HG03060 (cell line): ENCODE measurements at regions not wholly inside any gene's neighbourhood (a gene's known extent, or its start where the extent isn't known, plus 50 kb on each side); places are given as distances from the start of the nearest gene placed in this dataset.

Source experiments
- ATAC-seq: cut with Tn5 transposase; IDR thresholded peaks from one replicate; pipeline ENCODE4 v1.9.1; 2021; ENCODE audit warnings: low read depth, moderate number of reproducible peaks; ENCODE audit not compliant: unreplicated experiment

GRCh38 chr2:43039376-43040080 lies 186.9 kb downstream of the ZFP36L2 start:
- no peak for ATAC-seq

DNA sequence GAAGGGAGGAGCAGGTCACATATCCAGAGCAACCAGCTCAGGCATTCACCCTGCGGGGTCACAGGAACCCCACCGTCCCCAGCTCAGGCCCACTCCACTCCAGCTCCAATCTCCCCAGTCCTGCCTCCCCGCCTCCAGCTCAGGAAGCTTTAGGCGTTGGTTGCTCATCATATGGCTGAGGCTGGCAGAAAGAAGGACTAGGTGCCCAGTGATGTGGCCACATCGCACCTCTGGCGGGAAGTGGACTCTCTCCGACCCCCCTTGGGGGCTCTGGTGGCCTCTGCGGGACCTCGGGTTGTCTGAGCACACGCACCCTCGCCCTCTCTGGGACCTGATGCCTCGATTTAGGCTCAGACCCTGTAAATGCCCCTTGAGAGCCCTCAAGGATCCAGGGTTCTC lies 187.7 kb downstream of the ZFP36L2 start:
- no peak for ATAC-seq

DNA sequence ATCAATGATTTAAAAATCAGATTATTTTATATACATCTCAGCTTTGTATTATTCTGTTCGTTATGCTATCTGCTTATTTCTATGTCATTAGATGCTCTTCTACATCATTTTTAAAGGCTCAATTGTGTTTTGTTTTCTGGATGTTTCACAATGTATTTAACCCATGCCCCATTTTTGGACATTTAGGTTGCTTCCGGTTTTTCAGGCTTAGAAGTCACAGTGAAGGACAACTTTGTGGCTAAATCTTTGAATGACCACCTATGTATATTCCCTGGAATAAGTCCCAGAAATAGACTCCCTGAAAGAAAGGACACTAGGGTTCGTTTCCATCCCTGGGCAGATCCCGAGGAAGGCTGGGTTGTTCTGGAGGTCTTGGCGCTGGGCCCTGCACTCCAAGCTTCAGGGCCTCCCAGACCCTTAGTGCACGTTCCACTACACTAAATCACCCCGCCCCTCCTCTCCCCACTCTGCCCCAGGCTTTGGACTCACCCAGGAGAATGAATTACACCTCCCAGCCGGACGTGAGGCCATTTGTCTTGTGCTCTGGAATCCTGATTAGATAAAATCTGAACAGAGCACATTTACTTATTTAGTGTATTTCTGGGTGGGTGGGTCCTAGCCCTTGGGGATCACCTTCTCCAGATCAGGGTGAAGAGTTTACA lies 188.2 kb downstream of the ZFP36L2 start:
- no peak for ATAC-seq

DNA sequence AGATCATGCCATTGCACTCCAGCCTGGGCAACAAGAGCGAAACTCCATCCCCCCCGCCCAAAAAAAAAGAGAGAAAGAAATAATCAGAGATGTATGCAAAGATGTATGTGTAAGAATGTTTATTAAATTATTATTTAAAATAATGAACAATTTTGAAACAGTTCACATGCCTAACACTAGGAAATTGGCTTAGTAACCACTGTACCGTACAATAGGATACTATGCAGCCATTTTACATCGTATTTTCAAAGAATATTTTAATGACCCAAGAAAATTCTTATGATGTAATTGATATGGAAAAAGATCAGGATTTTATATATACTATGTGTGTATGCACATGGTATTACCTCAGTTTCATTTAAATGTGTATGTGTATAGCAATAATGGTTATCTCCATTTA lies 190.5 kb downstream of the ZFP36L2 start:
- no peak for ATAC-seq

DNA sequence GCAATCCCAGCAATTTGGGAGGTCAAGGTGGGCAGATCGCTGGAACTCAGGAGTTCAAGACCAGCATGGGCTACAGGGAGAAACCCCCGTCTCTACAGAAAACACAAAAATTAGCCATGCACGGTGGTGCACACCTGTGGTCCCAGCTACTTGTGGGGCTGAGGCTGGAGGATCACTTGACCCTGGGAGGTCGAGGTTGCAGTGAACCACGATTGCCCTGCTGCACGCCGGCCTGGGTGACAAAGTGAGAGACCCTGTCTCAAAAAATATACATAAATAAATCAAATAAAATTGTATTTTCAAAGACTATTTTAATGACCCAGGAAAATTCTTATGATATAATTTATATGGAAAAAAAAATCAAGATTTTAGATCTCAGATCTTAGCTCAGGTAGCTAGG lies 191.5 kb downstream of the ZFP36L2 start:
- ATAC-seq: no peak

GRCh38 chr2:43034242-43034619 lies 192.2 kb downstream of the ZFP36L2 start:
- no peak for ATAC-seq

- no peak for ATAC-seq
Observed at GRCh38 chr2:43033466-43034241, 192.8 kb downstream of the ZFP36L2 start.

DNA sequence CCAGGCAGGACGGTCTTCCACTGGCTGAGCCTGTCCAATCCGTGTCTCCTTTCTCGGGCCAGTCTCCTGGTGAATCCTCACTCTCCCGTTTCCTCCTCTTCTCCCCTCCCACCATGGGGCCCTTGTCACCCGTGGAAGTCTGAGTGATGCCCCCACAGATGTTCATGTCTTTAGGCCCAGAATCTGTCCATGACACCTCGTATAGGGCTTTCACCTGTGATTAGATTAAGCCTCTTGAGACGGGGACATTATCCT lies 193.5 kb downstream of the ZFP36L2 start:
- no peak for ATAC-seq

DNA sequence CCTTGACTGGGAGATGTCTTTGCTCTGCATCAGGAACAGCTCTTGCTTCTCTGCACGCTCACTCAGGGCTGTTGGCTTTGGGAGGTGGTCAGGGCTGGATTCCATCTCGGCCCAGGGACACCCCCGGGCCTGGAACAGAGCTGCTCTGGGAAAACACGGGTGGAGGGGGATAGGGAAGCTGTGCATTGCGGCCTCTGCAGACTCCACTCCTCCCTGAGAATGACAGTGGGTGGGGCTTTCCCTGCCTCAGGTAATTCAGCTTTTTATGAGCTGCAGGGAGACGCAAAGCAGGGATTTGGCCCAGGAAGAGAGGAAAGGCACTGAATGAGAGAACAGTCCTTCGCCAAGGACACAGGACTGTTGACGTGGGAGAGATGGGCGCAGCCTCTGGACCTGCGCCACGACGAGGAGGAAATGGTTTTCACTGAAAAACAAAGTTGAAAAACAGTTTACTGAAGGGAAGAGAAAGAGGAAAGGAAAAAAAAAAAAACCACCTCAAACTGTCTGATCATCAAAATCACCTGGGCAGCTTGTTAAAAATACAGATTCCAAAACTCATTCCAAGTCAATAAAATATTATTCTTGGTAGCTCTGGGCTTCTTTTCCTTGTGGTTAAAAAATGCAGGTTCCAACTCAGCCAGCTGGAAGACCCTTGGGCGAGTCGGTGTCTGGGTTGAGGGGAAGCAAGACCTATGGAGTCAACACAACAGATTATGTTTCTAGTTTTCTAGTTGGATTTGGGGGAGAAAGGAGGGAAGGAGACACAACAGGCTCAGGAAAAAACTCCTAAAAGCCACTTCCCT lies 194.0 kb downstream of the ZFP36L2 start:
- ATAC-seq: no peak

GRCh38 chr2:43031471-43032212 lies 194.8 kb downstream of the ZFP36L2 start:
- ATAC-seq: no peak

DNA sequence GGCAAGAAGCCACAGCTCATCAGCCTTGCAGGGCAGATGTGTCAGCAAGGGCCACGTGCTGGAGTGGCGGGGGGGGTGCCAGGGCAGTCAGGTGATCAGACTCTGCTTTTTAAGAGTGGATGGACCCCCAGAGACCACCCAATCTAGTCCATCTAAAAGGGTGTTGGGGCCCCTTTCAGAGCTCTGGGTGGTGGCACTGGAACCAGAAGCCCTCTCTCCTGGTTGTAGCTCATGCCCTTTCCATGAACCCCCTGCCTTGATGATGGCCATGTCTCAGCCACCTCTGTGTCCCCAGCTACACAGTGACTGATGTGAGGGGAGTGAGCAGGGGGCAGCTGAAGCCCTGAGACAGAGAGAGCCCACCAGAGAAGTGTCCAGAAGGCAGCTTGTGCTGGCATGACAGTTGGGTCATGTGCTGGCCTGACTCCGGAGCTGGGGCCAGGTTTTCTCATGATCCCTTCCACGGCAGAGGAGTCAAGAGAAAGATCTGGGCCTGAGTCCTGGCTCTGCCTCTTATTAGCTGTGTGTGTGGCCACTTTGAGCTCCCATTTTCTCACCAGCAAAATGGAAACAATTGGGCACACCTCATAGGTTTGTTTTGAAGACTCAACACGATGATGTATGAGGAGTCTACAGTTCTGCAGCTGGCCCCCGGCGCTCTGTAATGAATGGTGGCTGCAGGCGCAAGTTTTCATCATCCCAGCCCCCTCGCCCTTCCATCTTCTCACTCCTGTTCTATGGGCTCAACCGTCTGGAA lies 195.7 kb downstream of the ZFP36L2 start:
- ATAC-seq: no peak

- no peak for ATAC-seq
Observed at GRCh38 chr2:43029186-43029585, 197.2 kb downstream of the ZFP36L2 start.

DNA sequence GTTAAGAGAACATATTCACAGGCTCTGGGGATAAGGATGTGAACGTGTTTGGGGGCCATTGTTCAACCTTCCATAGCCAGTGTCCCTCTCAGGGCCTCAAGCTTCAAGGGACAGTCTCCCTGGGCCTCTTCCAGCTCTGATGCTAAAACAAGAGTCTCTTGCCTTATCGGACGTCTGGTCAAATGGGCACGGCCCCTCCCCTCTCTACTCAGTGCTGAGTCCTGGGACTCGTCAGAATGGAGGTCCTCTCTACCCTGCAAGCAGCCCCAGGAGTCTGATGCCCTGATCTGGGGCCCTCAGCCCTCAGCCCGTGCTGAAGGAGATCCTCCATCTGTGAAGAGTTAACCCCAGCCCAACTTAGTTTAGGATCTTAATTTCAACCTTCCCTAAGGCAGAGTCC lies 198.2 kb downstream of the ZFP36L2 start:
- ATAC-seq: no peak

- no peak for ATAC-seq
Observed at GRCh38 chr2:43027097-43027873, 199.1 kb downstream of the ZFP36L2 start.

- ATAC-seq: no peak
Observed at GRCh38 chr2:43026426-43027096, 199.8 kb downstream of the ZFP36L2 start.

DNA sequence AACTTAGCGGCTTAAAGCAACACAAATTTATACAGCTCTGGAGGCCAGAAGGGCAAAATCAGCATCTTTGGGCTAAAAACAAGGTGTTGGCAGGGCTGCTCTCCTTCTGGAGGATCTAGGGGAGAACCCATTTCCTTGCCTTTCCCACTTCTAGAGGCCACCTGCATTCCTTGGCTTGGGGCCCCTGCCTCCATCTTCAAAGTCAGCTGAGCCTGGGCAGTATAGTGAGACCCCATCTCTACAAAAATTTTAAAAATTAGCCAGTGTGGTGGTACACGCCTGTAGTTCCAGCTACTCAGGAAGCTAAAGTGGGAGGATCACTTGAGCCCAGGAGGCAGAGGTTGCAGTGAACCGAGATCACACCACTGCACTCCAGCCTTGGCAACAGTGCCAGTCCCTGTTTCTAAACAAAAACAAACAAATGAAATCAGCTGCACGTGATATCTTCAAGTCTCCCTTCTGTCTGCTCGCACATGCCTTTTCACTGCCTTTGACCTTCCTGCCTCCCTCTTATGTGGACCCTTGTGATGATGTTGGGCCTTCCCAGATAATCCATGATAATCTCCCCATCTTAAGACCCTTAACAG lies 200.6 kb downstream of the ZFP36L2 start:
- no peak for ATAC-seq

DNA sequence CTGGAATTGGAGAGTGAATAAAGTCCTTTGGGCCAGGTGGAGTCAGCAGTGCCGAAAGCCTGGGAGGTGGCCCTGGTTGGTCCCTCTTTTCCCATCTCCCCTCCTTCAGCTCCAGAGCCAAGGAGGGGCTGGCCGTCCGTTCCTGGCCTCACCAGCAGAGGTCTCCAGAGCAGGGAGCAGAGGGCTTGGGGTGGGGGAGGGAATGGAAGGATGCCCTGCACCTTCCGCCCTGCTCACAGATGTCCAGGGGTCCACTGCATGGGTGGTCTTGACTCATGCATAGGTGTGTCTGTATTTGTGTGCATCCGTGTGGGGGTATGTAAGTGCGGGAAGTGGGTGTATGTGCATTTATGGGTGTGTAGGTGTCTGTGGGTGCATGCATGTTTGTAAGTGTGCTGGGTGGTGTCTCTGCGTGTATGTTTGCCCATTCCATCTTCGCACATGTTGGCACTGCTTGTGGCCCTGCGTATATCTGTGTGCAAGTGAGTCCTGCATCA lies 201.8 kb downstream of the ZFP36L2 start:
- no peak for ATAC-seq
